ENCODE measurements at regions not wholly inside any gene's neighbourhood (a gene's known extent, or its start where the extent isn't known, plus 50 kb on each side); places are given as distances from the start of the nearest gene placed in this dataset.

DNA sequence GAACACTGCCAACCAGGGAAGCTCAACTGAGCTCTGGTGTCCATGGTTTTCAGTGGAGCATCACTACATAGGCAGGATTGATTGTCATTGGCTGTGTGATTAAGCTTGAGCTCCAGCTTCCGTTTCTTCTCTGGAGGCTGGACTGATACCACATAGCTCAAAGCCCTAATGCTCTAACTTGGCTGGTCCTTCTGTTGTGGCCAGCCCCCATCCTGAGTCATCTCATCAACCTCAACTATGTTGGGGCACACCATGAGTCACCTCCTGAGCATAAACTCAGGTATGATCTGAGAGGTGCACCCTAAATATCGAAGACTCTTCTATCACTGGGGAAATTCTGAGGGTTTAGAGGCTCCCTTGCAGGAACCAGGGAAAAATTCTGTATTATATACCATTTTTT is 114.5 kb upstream of the INHBA start (continued):
- TF ChIP-seq, protein P1, sequence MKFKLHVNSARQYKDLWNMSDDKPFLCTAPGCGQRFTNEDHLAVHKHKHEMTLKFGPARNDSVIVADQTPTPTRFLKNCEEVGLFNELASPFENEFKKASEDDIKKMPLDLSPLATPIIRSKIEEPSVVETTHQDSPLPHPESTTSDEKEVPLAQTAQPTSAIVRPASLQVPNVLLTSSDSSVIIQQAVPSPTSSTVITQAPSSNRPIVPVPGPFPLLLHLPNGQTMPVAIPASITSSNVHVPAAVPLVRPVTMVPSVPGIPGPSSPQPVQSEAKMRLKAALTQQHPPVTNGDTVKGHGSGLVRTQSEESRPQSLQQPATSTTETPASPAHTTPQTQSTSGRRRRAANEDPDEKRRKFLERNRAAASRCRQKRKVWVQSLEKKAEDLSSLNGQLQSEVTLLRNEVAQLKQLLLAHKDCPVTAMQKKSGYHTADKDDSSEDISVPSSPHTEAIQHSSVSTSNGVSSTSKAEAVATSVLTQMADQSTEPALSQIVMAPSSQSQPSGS (IDR thresholded peaks at IDR 0.05; ENCODE audit: low read length), result no peak; the same call in 1 of the 2 replicates
- TF ChIP-seq RUNX3 (IDR thresholded peaks at IDR 0.05; ENCODE audit: low read length) (peak; percentile 80), RAD21 (IDR thresholded peaks at IDR 0.05; ENCODE audit: insufficient read depth, low read depth, low read length) (no peak), NBN (IDR thresholded peaks at IDR 0.05) (no peak)

DNA sequence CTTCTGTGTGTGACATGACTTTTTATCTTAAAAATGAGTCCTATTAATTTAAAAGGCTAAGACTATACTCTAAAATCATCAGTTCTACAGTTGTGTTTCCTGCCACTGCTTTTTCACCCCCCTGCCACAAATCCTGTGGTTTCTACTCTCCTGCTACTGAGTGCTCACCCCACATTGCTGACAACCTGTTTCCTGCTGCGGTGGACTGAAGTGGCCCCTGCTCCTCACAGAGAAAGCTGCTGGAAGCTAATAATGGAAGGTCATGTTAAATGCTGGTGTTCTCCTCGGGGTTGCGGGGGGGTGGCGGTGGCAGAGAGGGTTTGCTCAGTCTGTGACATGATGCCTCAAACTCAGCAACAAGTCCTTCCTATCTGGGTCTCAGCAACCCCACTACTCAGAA is 113.2 kb upstream of the INHBA start:
- H2AFZ ChIP-seq (ENCODE audit: control insufficient read depth, low read depth, low read length), result peak overlapping the region; percentile 32; the same call in 1 of the 2 replicates
- no peaks in the 10 kb centered on the region for H3K36me3 ChIP-seq (ENCODE audit: control insufficient read depth in 2 of 2, insufficient read depth in 2 of 2, low read length in 1 of 2)
- H3K9me3 ChIP-seq (replicated peaks; ENCODE audit: control insufficient read depth, insufficient read depth, low read length), result peaks cover 5% of the 10 kb centered on the region; the same call in 2 of the 3 replicates
- ChIA-PET POLR2A (interaction anchor here (1.4 kb wide), 1 partner anchor 65 kb away, joined by 5 read pairs; no protein-coding TSS in a partner anchor), RAD21 (ENCODE audit: unreplicated experiment) (interaction anchor here (1.1 to 1.5 kb wide), 3 partner anchors 12 to 63 kb away, joined by 3 read pairs; no protein-coding TSS in a partner anchor), SMC1A (ENCODE audit: uncharacterized antibody, unreplicated experiment) (interaction anchor here (0.9 to 4.5 kb wide), 2 partner anchors 66 to 684 kb away, joined by 3 to 33 read pairs; no protein-coding TSS in a partner anchor), CTCF (no interaction called here)
- FAIRE-seq, result no peak
- intact Hi-C loops (cut with micrococcal nuclease; ENCODE audit: unreplicated experiment), result no loop called here
- DNase-seq (ENCODE audit: low read depth, low spot score), result peak; percentile 51
- no peaks in the 10 kb centered on the region for H3K27me3 ChIP-seq (replicated peaks in 1 of 2; ENCODE audit: control insufficient read depth in 2 of 2, insufficient read depth in 2 of 2, low read length in 1 of 2)
- H3K27ac ChIP-seq (ENCODE audit: control insufficient read depth, insufficient read depth), result no peak overlapping the region
- peak; percentile 64 for ATAC-seq
- H3K9ac ChIP-seq (ENCODE audit: control insufficient read depth, insufficient read depth, low read length), result no peak overlapping the region
- H4K20me1 ChIP-seq (ENCODE audit: control insufficient read depth, insufficient read depth), result no peaks in the 10 kb centered on the region
- H3K79me2 ChIP-seq (ENCODE audit: control insufficient read depth, insufficient read depth, low read length), result no peaks in the 10 kb centered on the region
- 18% methylated on average over 4 of the region's 4 CpGs for WGBS (ENCODE audit: insufficient coverage, insufficient replicate concordance, low lambda C conversion rate, missing lambda C conversion rate)
- no TSS peak for BruUV-seq (replicated peaks)
- TF ChIP-seq EP300 (IDR thresholded peaks at IDR 0.05; ENCODE audit: borderline replicate concordance in 1 of 2, control insufficient read depth in 1 of 2, low read depth in 2 of 2, low read length in 2 of 2) (0 out of 4 replicates have a peak, but pooled peaks of 1 of the 2 experiments have one; percentile 14), MTA2 (IDR thresholded peaks at IDR 0.05; ENCODE audit: low read depth) (peak; percentile 43; the same call in 1 of the 2 replicates), CBX5 (IDR thresholded peaks at IDR 0.05; ENCODE audit: low read depth) (peak; percentile 68; the same call in 1 of the 2 replicates), CBFB (IDR thresholded peaks at IDR 0.05; ENCODE audit: low read depth) (no peak), SRF (IDR thresholded peaks at IDR 0.05; ENCODE audit: low read depth in 2 of 2, low read length in 2 of 2) (no peak), RUNX3 (IDR thresholded peaks at IDR 0.05; ENCODE audit: low read length) (peak; percentile 95), IKZF2 (IDR thresholded peaks at IDR 0.05) (peak; percentile 60 to 76; a peak in 3 of 4 replicates), MEF2A (IDR thresholded peaks at IDR 0.05; ENCODE audit: insufficient read depth, low read depth, low read length) (0 out of 2 replicates have a peak, but pooled peaks have one; percentile 26), EED (IDR thresholded peaks at IDR 0.05; ENCODE audit: low read depth) (peak; percentile 61; the same call in 1 of the 2 replicates), BHLHE40 (IDR thresholded peaks at IDR 0.05; ENCODE audit: borderline replicate concordance in 1 of 2, low read depth in 2 of 2, low read length in 1 of 2) (0 out of 4 replicates have a peak, but pooled peaks of 1 of the 2 experiments have one; percentile 20), PAX5 (IDR thresholded peaks at IDR 0.05; ENCODE audit: borderline replicate concordance, low read depth, low read length) (peak; percentile 46; the same call in 1 of the 2 replicates), NFIC (IDR thresholded peaks at IDR 0.05; ENCODE audit: low read depth, low read length) (peak; percentile 76)
- TF ChIP-seq, protein P2, sequence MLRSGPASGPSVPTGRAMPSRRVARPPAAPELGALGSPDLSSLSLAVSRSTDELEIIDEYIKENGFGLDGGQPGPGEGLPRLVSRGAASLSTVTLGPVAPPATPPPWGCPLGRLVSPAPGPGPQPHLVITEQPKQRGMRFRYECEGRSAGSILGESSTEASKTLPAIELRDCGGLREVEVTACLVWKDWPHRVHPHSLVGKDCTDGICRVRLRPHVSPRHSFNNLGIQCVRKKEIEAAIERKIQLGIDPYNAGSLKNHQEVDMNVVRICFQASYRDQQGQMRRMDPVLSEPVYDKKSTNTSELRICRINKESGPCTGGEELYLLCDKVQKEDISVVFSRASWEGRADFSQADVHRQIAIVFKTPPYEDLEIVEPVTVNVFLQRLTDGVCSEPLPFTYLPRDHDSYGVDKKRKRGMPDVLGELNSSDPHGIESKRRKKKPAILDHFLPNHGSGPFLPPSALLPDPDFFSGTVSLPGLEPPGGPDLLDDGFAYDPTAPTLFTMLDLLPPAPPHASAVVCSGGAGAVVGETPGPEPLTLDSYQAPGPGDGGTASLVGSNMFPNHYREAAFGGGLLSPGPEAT (IDR thresholded peaks at IDR 0.05; ENCODE audit: low read depth), result peak; percentile 38; the same call in 1 of the 2 replicates
- TF ChIP-seq, protein P3, sequence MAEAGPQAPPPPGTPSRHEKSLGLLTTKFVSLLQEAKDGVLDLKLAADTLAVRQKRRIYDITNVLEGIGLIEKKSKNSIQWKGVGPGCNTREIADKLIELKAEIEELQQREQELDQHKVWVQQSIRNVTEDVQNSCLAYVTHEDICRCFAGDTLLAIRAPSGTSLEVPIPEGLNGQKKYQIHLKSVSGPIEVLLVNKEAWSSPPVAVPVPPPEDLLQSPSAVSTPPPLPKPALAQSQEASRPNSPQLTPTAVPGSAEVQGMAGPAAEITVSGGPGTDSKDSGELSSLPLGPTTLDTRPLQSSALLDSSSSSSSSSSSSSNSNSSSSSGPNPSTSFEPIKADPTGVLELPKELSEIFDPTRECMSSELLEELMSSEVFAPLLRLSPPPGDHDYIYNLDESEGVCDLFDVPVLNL (IDR thresholded peaks at IDR 0.05; ENCODE audit: low read depth, low read length), result no peak
- TF ChIP-seq, protein P1 (IDR thresholded peaks at IDR 0.05; ENCODE audit: low read length), result peak; percentile 60; the same call in 1 of the 2 replicates
- peak overlapping the region; percentile 50; the same call in 1 of the 2 replicates for H3K4me2 ChIP-seq (ENCODE audit: control insufficient read depth, insufficient read depth)
- peaks cover 16% of the 10 kb centered on the region for H3K4me1 ChIP-seq (ENCODE audit: control insufficient read depth, insufficient read depth, low read length)
- H3K4me3 ChIP-seq, result no peak overlapping the region
- in situ Hi-C loops (cut with MboI), result no loop called here
